Lower leg skin (tissue), 3 donors: ENCODE measurements at regions not wholly inside any gene's neighbourhood (a gene's known extent, or its start where the extent isn't known, plus 50 kb on each side); places are given as distances from the start of the nearest gene placed in this dataset.

Experiments used
- CTCF ChIP-seq, 3 donors: fragments of 450-650 bp; IDR thresholded peaks; one replicate each; pipeline ENCODE4 v1.5.1; 2016; ENCODE audit warnings: antibody characterized with exemption in 3 of 3, mild to moderate bottlenecking in 3 of 3, moderate library complexity in 2 of 3
- POLR2A ChIP-seq, 2 donors: fragments of 450-650 bp; IDR thresholded peaks; one replicate each; pipeline ENCODE4 v1.6.1; 2016 to 2017; ENCODE audit warnings: antibody characterized with exemption in 2 of 2, mild to moderate bottlenecking in 1 of 2, moderate library complexity in 1 of 2

- TF ChIP-seq CTCF (IDR thresholded peaks at IDR 0.05): no peak
- no peak for TF ChIP-seq POLR2A (IDR thresholded peaks at IDR 0.05)
Measured at GRCh38 chr12:126936181-126936851, 1330.7 kb upstream of the TMEM132C start.
